GM18505 (cell line): ENCODE measurements at regions not wholly inside any gene's neighbourhood (a gene's known extent, or its start where the extent isn't known, plus 50 kb on each side); places are given as distances from the start of the nearest gene placed in this dataset.

Source experiments
- ATAC-seq: cut with Tn5 transposase; IDR thresholded peaks from one replicate; pipeline ENCODE4 v1.9.1; 2021; ENCODE audit not compliant: unreplicated experiment
- POLR2A ChIP-seq: IDR thresholded peaks from 4 replicates; pipeline ENCODE4 v1.6.1; 2011; ENCODE audit warnings: borderline replicate concordance; ENCODE audit not compliant: insufficient read depth, insufficient read length; ENCODE audit errors: extremely low read depth

DNA sequence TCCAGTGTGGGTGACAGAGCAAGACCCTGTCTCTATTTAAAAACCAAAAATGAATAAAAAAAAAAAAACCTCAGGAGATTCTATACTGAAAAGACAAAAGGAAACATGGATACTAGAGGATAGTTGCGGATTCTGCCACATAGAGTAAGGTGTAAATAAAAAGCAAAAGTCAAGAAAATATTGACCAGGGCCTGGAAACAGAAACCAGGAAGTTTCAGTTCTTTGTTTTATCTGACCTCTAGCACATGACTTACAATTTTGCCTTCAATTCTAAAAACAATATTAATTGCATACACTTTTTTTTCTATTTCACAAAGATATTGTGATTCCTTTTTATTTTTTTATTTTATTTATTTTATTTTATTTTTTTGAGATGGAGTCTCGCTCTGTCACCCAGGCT is 96.2 kb upstream of the NMUR2 start:
- TF ChIP-seq POLR2A = no peak
- ATAC-seq = no peak

DNA sequence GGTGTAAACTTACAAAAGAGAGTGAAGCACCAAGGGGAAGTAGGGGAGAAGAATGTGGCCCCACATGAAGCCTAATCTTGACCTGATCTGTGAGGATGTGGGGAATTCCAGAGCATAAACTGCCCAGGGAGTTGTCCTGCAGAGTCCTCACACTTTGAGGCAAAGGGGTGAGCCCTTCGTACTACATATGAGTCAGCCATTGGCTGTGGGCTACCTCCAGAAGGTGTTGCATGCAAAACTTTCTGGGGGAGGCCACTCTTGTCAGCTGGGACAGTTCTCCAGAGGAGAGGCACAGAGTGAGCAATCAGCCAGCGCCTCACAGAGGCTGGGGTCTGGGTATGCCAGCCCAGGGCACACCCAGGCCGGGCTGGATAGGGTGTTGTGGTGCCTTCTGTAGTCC is 98.1 kb upstream of the NMUR2 start:
- TF ChIP-seq POLR2A = no peak
- no peak for ATAC-seq

DNA sequence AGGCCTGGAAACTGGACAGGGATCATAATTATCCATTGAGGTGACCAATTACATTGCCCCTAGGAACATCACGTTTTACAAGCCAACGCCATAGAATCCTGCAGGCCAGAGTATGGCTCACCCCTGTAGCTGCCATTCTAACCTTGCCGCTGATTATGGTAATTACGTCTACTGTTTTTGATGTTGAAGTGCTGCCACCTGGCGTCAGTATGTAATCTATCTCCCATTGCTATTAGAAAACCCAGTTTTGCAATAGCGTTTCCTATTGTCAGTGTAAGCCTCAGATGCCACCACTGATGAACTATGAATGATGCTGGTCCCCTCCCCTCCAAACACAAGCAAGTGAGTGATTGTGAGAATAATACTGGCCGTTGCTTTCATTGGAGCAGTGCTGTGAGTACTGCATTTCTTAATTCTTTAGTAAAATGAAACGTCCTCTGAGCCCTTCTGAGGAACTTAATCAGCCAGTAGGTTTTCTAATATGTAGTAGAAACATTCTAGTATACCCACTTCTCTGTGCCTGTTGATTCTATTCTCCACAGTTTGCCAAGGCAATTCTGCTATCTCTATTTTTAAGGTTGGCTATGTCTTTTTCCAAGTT is 100.5 kb upstream of the NMUR2 start:
- peak; percentile 83 for ATAC-seq
- no peak for TF ChIP-seq POLR2A

DNA sequence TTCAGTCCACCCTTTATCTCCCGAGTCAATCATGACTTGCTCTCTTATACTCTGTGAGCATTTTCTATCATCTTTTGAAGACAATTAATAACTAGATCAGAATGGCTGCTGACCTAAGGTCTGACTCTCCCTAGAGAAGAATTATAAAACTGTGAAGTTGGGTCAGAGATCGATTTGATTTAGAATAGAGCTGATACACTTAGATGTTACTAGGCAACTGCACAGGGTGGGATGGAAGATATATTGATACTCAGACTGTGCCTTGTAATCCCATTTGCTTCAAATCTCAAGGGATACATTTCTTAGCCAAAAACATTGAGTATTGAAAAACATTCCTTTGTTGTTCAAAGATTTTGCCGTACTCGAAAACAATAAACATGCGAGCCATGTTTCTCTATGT is 106.0 kb upstream of the NMUR2 start:
- no peak for ATAC-seq
- TF ChIP-seq POLR2A = no peak

DNA sequence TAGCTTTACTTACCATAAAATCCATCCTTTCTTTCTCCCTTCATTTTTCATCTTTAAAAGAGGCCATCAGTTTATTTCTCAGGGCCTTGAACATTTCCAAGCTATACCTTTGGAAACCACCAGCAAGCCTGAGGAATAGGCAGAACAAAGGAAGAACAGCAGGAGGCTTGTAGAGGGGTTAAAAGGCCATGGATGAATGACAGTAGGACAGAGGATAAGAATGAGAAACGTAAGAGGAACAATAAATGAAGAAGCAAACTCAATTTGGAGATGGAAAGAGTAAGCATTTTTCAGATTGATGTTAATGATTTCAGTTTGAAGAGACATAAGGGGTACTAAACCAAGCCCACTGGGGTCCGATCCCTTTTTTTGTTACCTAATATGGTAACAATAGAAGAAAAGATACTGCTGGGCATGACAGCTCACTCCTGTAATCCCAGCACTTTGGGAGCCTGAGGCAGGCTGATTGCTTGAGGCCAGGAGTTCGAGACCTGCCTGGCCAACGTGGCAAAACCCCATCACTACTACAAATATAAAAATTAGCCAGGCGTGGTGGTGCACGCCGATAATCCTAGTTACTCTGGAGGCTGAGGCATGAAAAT is 106.6 kb upstream of the NMUR2 start:
- no peak for TF ChIP-seq POLR2A
- no peak for ATAC-seq

DNA sequence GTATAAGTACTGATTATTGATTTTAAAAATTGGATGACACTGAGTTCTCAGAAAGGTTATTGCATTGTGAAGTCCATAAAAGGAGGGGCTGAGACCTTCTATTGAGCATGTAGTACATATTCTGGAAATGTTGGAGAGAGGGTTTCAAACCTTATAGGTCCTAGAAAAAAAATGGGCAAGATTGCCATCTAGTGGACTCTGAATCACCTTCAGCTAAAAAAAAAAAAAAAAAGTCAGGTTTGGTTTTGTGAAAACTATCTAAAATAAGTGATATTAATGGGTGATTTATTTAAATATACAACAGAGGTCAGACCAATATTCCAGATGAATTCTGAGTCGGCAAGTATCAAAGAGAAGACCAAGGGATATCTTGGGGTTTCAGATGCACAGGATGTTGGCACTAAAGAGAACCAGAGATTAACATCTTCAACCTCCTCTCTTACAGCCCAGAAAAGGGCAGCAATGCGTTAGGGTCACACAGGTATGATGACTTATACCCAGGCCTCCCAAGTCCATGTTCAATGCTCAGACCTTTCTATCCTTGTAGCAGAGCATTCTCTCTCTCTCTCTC is 109.8 kb upstream of the NMUR2 start:
- no peak for ATAC-seq
- TF ChIP-seq POLR2A = no peak

DNA sequence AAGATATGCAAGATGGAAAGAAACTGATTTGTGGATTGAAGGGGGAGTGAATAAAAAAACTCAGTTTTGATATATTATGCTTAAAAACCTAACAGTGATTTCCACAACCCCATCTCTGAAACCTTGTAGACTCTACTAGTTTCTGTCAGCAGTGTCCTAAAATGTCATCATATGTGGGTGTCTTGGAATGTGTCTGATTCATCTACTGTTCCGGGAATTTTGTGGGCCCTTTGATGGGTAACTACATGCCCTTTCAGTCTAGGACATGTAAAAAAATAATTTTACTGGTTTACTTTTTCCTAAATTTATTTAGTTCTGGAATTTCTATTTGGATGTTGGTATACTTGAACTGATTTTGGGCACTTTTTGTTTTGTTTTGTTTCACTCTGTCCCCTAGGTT is 118.9 kb upstream of the NMUR2 start:
- ATAC-seq = no peak
- no peak for TF ChIP-seq POLR2A

DNA sequence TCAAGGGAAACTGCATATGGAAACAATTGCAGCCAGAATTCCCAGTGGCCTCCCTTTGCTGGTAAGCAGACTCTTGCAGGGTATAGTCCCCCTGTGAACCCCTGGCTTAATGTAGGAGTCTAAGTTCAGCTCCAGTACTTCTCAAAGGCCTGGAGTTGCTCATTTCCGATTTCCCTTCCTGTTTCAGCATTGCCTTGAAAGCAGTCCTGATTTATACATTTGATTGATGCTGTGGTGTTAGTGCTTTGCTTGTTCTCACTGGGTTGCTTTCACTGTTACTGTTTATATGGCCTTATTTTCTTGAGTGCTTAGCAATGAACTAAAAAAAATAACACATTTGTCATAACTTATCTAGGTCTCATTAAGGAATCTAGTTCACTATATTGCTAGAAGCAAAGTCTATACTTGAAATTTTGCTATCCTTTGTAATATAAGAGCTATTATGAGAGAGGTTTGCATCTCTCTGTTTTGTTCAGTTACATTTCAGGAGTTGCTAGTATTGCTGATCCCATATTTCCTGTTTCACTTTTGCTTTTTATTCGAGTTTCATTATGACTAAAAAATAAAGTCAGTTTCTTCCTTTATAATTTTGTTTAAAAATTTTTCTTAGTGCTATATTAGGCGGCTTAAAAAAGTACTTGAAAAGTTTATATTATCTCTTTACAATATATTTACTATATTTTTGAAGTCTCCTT is 122.4 kb upstream of the NMUR2 start:
- peak; percentile 71 for ATAC-seq

DNA sequence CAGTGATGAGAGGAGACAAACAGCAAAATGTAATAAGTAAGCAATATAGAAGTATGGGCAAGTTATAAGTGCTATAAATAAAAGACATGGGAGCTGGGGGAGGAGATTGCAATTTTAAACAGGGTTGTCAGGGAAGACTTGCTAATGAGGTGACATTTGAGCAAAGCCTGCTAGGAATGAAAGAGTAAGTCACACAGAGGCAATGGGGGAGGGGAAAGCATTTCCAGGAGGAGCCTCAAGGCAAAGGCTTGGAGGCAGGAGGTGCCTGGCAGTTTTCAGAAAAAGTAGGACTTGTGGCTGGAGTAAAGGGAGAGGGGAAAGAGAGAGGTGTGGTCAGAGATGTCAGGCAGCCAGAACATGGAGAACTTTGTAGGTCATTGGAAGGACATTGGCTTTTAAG is 124.4 kb upstream of the NMUR2 start:
- no peak for TF ChIP-seq POLR2A
- ATAC-seq = no peak

More for the DNA sequence above, 122.4 kb upstream of the NMUR2 start:
- TF ChIP-seq POLR2A = no peak

DNA sequence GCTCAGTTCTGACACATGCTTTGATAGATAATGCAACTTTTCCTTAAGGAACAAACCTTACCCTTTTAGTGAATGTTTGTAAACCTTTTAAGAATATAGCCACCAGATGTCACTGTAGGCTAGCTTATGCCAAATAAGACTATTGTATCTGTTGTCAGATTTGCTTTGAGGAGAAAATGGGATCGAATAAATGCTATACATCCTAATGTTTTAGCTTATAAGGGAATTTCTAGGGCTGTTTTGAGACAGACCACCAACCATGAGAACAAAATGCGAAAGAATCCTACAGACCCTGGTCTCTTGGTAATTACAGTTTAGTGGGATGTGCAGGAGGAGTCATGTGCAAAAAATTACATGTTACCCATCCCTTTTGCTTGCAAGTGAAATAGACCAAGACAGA is 127.6 kb upstream of the NMUR2 start:
- no peak for ATAC-seq
- TF ChIP-seq POLR2A = no peak

DNA sequence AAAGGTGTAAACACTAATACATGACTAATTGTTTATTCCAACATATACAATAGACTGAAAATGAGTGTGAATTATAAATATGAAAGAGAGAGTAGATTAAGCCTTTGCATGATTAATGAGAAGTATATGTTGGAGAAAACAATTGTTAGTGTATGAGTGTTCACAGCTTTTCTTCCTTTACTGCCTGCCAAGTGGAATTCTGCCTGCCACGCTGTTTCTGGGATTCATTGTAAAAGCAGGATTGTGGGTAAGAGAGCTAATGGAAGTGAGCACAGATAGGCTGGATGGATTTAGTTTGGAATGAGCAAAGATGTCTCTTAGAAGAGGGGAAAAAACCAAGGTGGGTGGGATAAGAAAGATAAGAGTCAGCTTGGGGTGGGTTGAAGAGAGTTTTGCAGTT is 129.6 kb upstream of the NMUR2 start:
- no peak for TF ChIP-seq POLR2A

DNA sequence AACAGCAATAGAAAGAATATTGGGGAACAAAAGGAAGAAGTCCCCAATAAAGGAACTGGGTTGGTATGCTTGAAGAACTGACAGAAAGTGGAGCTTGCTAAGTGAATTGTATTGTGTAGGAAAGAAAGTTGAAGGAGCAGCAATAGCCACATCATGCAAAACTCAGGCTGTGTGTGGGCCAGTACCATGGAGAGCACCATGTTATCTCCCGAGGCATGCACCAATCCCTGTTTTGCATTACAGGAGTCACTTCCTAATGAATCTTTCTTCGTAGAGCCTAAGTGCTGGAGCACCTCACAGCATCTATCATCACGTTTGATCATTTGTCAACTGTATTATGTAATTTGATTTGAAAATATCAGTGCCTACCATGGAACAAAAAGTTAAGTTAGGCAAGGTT is 137.7 kb upstream of the NMUR2 start:
- no peak for ATAC-seq
- no peak for TF ChIP-seq POLR2A

More for the DNA sequence above, 129.6 kb upstream of the NMUR2 start:
- no peak for ATAC-seq

DNA sequence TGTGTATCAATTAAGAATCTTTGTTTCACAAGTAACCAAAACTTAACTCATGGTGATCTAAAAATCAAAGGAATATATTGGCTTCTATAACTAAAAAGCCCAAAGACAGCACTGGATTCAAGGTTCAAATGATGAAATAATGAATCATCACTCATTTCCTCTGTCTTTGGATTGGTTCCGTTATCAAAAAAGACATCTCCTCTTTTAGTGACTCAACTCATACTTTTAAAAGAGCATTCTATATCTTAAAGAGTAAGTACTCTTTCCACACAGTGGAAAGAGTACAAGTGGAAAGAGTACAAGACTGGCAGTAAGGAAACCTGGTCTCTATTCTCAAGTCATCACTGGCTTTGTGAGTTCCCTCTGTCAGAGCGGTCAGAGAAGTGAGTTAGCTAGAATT is 141.4 kb upstream of the NMUR2 start:
- ATAC-seq = no peak
- TF ChIP-seq POLR2A = no peak

DNA sequence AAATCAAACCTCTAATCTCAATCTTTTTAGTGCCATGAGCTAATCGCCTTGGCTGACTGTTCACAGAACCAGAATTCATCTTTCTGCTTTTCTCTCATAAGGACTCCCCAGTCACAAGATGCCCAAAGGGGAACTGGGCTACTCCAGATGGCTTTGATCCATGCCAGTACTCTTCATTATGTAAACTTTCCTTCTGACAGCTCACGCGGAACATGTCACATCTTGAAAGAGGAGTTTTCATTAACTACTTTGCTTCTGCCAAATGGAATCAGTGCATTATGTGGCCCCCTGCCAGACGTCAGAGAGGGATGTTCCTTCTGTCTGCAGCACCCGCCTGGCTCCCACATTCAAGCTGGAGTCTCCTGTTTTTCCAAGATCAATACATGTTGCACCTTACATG is 142.1 kb upstream of the NMUR2 start:
- ATAC-seq = no peak

More for the DNA sequence above, 142.1 kb upstream of the NMUR2 start:
- TF ChIP-seq POLR2A = no peak
